OCI-LY3 (cell line): ENCODE measurements at regions not wholly inside any gene's neighbourhood (a gene's known extent, or its start where the extent isn't known, plus 50 kb on each side); places are given as distances from the start of the nearest gene placed in this dataset.

ENCODE experiments used
- H2AFZ ChIP-seq: fragments of 200-600, 300-600 bp; shearing (Covaris generic); 2 replicates; pipeline ENCODE4 v1.6.0; 2014; ENCODE audit warnings: antibody characterized with exemption, low read depth, low read length
- H3K27ac ChIP-seq: fragments of 200-600, 300-600 bp; sonication (generic); 2 replicates; pipeline ENCODE4 v1.5.1; 2014; ENCODE audit warnings: mild to moderate bottlenecking, low read length, moderate library complexity, mixed read lengths
- H3K27me3 ChIP-seq: fragments of 200-600, 300-600 bp; sonication (generic); 2 replicates; pipeline ENCODE4 v1.6.1; 2014; ENCODE audit warnings: low read depth, low read length, mixed read lengths
- H3K36me3 ChIP-seq: fragments of 200-600, 300-600 bp; sonication (generic); replicated peaks from 2 replicates; pipeline ENCODE3; 2014; ENCODE audit warnings: low read depth, low read length, mixed read lengths
- H3K4me1 ChIP-seq: fragments of 300-600, 200-600 bp; sonication (generic); 2 replicates; pipeline ENCODE4 v1.6.1; 2014; ENCODE audit warnings: low read length, mixed read lengths
- H3K4me2 ChIP-seq: fragments of 200-600, 300-600 bp; sonication (generic); 2 replicates; pipeline ENCODE4 v1.6.1; 2014; ENCODE audit warnings: low read length, mixed read lengths
- H3K4me3 ChIP-seq: fragments of 300-600, 200-600 bp; sonication (generic); 2 replicates; pipeline ENCODE4 v1.5.1; 2014; ENCODE audit warnings: antibody characterized with exemption, mild to moderate bottlenecking, low read length, moderate library complexity
- H3K79me2 ChIP-seq: fragments of 300-600, 200-600 bp; shearing (Covaris generic); 2 replicates; pipeline ENCODE4 v1.6.1; 2014; ENCODE audit warnings: mild to moderate bottlenecking, low read length, mixed read lengths
- H3K9ac ChIP-seq: fragments of 300-600, 200-600 bp; shearing (Covaris generic); 2 replicates; pipeline ENCODE4 v1.6.0; 2014; ENCODE audit warnings: mild to moderate bottlenecking, low read length, moderate library complexity
- H3K9me3 ChIP-seq: fragments of 200-600, 300-600 bp; shearing (Covaris generic); 2 replicates; pipeline ENCODE4 v1.6.1; 2014; ENCODE audit warnings: low read length, mixed read lengths; ENCODE audit not compliant: insufficient read depth
- H4K20me1 ChIP-seq: fragments of 200-600, 300-600 bp; sonication (generic); 2 replicates; pipeline ENCODE4 v1.6.1; 2016; ENCODE audit warnings: low read length, mixed read lengths; ENCODE audit not compliant: insufficient read depth
- EZH2phosphoT487 ChIP-seq: fragments of 200-600 bp; shearing (Covaris generic); IDR thresholded peaks from 2 replicates; pipeline ENCODE4 v1.6.1; 2018; ENCODE audit warnings: antibody characterized with exemption, mixed run types, low read depth
- TF ChIP-seq, protein P1 (sequence below): fragments of 200-600, 300-600 bp; sonication (generic); IDR thresholded peaks from 2 replicates; pipeline ENCODE4 v1.5.1; 2014; ENCODE audit warnings: antibody characterized with exemption, low read length, low read depth

DNA sequence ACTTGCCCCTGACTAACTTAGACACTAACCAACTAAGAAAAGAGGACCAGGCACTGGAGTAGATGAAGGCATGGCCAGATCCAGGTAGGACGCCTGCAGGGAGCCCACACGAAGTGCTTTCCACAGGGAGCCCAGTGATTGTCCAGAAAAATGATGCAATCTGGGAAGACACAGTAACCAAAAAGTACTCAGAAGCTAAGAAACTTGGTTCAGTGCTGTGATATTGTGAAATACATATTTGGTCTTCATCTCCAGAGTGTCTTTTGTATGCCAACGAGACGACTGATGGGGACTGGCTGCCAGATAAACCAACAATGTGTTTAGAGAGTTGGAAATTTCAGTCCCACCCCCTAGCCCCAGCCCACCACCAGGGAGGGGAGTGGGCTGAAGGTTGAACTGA lies 135.0 kb downstream of the SP3 start:
- no peaks in the 10 kb centered on the region for H4K20me1 ChIP-seq
- no peak overlapping the region for H3K4me3 ChIP-seq
- H3K9me3 ChIP-seq: no peaks in the 10 kb centered on the region
- H3K79me2 ChIP-seq: no peaks in the 10 kb centered on the region
- H2AFZ ChIP-seq: no peak overlapping the region
- peaks cover 11% of the 10 kb centered on the region; the same call in 1 of the 2 replicates for H3K4me1 ChIP-seq
- no peak overlapping the region for H3K4me2 ChIP-seq
- TF ChIP-seq, protein P1, sequence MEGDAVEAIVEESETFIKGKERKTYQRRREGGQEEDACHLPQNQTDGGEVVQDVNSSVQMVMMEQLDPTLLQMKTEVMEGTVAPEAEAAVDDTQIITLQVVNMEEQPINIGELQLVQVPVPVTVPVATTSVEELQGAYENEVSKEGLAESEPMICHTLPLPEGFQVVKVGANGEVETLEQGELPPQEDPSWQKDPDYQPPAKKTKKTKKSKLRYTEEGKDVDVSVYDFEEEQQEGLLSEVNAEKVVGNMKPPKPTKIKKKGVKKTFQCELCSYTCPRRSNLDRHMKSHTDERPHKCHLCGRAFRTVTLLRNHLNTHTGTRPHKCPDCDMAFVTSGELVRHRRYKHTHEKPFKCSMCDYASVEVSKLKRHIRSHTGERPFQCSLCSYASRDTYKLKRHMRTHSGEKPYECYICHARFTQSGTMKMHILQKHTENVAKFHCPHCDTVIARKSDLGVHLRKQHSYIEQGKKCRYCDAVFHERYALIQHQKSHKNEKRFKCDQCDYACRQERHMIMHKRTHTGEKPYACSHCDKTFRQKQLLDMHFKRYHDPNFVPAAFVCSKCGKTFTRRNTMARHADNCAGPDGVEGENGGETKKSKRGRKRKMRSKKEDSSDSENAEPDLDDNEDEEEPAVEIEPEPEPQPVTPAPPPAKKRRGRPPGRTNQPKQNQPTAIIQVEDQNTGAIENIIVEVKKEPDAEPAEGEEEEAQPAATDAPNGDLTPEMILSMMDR: no peak
- TF ChIP-seq EZH2phosphoT487: no peak
- no peaks in the 10 kb centered on the region for H3K36me3 ChIP-seq
- peaks cover 3% of the 10 kb centered on the region; the same call in 1 of the 2 replicates for H3K27me3 ChIP-seq
- no peak overlapping the region for H3K27ac ChIP-seq
- H3K9ac ChIP-seq: no peak overlapping the region

DNA sequence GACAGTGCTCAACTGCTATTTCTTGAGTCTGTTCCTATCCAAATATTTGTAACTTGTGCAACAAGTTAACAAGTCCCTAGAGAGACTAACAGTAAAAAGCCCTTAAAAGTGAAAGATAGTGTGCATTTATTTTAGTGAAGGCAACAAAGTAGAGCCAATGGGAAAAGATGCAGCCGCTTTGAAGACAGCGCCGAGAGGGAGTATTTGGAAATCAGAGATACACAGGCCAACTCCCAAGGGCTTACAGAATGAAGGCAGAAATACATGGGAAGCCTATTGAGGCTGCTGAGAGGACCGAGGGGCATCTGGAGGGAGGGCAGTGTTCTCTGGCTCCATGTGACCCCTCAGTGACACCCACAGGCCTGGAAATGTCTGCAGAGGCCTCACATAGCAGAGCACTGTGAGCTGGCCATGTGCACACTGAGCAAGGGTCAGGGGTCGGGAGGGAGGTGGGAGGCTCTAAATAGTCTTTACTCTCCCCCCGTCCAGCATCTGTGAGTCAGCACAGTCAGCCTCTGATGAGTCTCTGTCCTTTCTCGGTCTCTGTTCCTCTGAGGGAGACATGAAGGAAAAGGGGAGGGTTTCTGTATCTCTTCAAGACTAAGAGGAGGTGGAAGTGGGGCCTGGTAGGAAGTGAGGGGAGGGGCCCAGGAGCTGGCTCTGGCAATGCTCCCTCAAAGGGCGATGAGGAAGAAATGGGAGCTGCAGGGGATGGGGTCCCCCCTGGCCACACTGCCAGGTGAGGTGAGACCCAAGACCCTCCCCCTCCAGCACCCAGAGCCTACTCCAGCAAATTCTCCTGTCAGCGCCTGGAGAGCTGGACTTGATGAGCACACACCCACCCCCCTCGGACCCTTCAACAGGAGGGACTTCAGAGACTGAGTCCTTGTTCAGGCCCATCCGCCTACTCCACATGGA lies 133.6 kb downstream of the SP3 start:
- Histone ChIP-seq H3K4me2 (no peak overlapping the region), H3K27ac (no peak overlapping the region)
- TF ChIP-seq, protein P1: no peak
- TF ChIP-seq EZH2phosphoT487: no peak

DNA sequence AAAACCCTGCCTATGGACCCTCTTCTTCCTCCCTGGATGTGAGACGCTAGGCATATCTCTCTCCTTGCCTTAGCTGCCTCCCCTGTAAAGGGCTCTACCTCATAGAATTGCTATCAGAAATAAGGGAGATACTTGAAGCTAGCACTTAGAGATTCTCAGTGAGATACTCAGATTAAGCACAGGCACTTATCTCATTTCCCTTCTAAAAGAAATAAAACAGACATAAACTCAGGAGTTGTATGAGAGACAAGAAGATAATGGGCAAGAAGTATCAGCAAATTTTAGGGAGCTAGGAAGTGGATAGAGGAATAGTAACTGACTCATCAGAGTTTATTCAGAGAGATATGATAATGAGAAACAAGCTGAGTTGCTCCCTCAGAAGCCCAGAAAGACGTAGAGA lies 131.0 kb downstream of the SP3 start:
- H4K20me1 ChIP-seq: no peaks in the 10 kb centered on the region
- no peak overlapping the region for H2AFZ ChIP-seq
- no peaks in the 10 kb centered on the region for H3K36me3 ChIP-seq
- 0 out of 2 replicates have a peak, but pooled peaks cover 3% of the 10 kb centered on the region for H3K27me3 ChIP-seq
- TF ChIP-seq, protein P1: no peak
- no peak for TF ChIP-seq EZH2phosphoT487
- H3K4me2 ChIP-seq: no peak overlapping the region
- H3K4me3 ChIP-seq: no peak overlapping the region
- H3K9me3 ChIP-seq: no peaks in the 10 kb centered on the region
- H3K27ac ChIP-seq: no peak overlapping the region
- peaks cover 17% of the 10 kb centered on the region; the same call in 1 of the 2 replicates for H3K4me1 ChIP-seq
- H3K9ac ChIP-seq: no peak overlapping the region
- no peaks in the 10 kb centered on the region for H3K79me2 ChIP-seq

More for the DNA sequence above, 133.6 kb downstream of the SP3 start:
- peaks cover 11% of the 10 kb centered on the region; the same call in 1 of the 2 replicates for H3K4me1 ChIP-seq
- H3K9ac ChIP-seq: no peak overlapping the region
- no peaks in the 10 kb centered on the region for H3K36me3 ChIP-seq
- H3K4me3 ChIP-seq: no peak overlapping the region
- peaks cover 3% of the 10 kb centered on the region; the same call in 1 of the 2 replicates for H3K27me3 ChIP-seq
- H4K20me1 ChIP-seq: no peaks in the 10 kb centered on the region
- H2AFZ ChIP-seq: no peak overlapping the region
- H3K79me2 ChIP-seq: no peaks in the 10 kb centered on the region
- no peaks in the 10 kb centered on the region for H3K9me3 ChIP-seq

DNA sequence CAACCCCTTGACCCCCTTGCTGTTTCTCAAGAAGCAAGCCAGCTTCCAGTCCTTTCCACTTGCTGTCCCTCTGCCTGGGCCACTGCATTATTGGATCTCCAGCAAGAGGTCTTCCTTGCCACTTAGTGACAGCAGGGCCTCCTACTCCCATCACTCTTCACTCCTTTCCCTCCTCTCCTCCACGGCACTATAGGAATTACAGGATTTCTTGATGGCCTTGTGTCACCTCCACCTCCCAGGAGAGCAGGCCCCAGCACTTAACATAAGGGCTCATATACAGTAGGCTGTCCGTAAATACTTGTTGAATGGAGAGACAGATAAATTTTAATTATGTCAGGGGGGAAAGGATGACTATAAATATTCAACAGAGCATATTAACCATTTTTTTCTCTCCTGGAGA lies 129.4 kb downstream of the SP3 start:
- Histone ChIP-seq H3K4me1 (peaks cover 15% of the 10 kb centered on the region; the same call in 1 of the 2 replicates), H3K79me2 (no peaks in the 10 kb centered on the region), H4K20me1 (no peaks in the 10 kb centered on the region), H3K4me2 (no peak overlapping the region), H2AFZ (no peak overlapping the region), H3K27ac (no peak overlapping the region), H3K4me3 (no peak overlapping the region), H3K36me3 (no peaks in the 10 kb centered on the region), H3K9ac (no peak overlapping the region), H3K27me3 (0 out of 2 replicates have a peak, but pooled peaks cover 3% of the 10 kb centered on the region), H3K9me3 (no peaks in the 10 kb centered on the region)
- no peak for TF ChIP-seq EZH2phosphoT487
- TF ChIP-seq, protein P1: no peak
